H9 (cell line): ENCODE measurements at regions not wholly inside any gene's neighbourhood (a gene's known extent, or its start where the extent isn't known, plus 50 kb on each side); places are given as distances from the start of the nearest gene placed in this dataset.

Experiments
- DNase-seq: peaks from one replicate; pipeline ENCODE4 v3.0.0-alpha.2; 2017
- H2AFZ ChIP-seq: one replicate; pipeline ENCODE4 v1.6.1; 2013; ENCODE audit warnings: mild to moderate bottlenecking, low read length, control low read depth, moderate library complexity
- H2AK5ac ChIP-seq: 2 replicates; pipeline ENCODE4 v1.6.1; 2013; ENCODE audit warnings: low read length, control low read depth, mixed read lengths; ENCODE audit not compliant: insufficient read length
- H2BK120ac ChIP-seq: one replicate; pipeline ENCODE4 v1.6.1; 2013; ENCODE audit warnings: low read depth, mild to moderate bottlenecking, low read length, control low read depth, inconsistent platforms; ENCODE audit not compliant: poor library complexity, severe bottlenecking
- H2BK12ac ChIP-seq: 2 replicates; pipeline ENCODE4 v1.6.1; 2013; ENCODE audit warnings: low read length, control low read depth, mixed read lengths, low read depth; ENCODE audit not compliant: insufficient read length
- H2BK15ac ChIP-seq: 2 replicates; pipeline ENCODE4 v1.6.1; 2013; ENCODE audit warnings: low read depth, low read length, control low read depth
- H2BK20ac ChIP-seq: one replicate; pipeline ENCODE4 v1.6.1; 2013; ENCODE audit warnings: low read depth, mild to moderate bottlenecking, low read length, control low read depth, inconsistent platforms; ENCODE audit not compliant: poor library complexity, severe bottlenecking
- H2BK5ac ChIP-seq: 2 replicates; pipeline ENCODE4 v1.6.1; 2013; ENCODE audit warnings: low read length, control low read depth, mixed read lengths; ENCODE audit not compliant: insufficient read length
- H3K14ac ChIP-seq: 2 replicates; pipeline ENCODE4 v1.6.1; 2013; ENCODE audit warnings: low read length, control low read depth; ENCODE audit not compliant: insufficient read depth
- H3K18ac ChIP-seq: 2 replicates; pipeline ENCODE4 v1.6.1; 2013; ENCODE audit warnings: low read depth, mild to moderate bottlenecking, mixed read lengths, low read length, control low read depth; ENCODE audit not compliant: insufficient read length
- H3K23ac ChIP-seq: 2 replicates; pipeline ENCODE4 v1.6.1; 2013; ENCODE audit warnings: low read length, control low read depth, mixed read lengths, low read depth; ENCODE audit not compliant: insufficient read length
- H3K23me2 ChIP-seq: 2 replicates; pipeline ENCODE4 v1.6.1; 2013; ENCODE audit warnings: low read depth, mild to moderate bottlenecking, mixed read lengths, low read length, control low read depth; ENCODE audit not compliant: insufficient read length, poor library complexity, severe bottlenecking
- H3K27ac ChIP-seq: 2 replicates; pipeline ENCODE4 v1.5.1; 2013; ENCODE audit warnings: low read length, control low read depth, mixed read lengths, low read depth; ENCODE audit not compliant: insufficient read length
- H3K27me3 ChIP-seq: 2 replicates; pipeline ENCODE4 v1.6.1; 2013; ENCODE audit warnings: low read length, control low read depth, inconsistent platforms; ENCODE audit not compliant: insufficient read depth
- H3K4ac ChIP-seq: 2 replicates; pipeline ENCODE4 v1.6.1; 2013; ENCODE audit warnings: low read depth, mild to moderate bottlenecking, control low read depth, inconsistent platforms, low read length, moderate library complexity
- H3K4me1 ChIP-seq: 2 replicates; pipeline ENCODE4 v1.6.1; 2013; ENCODE audit warnings: low read length, control low read depth, inconsistent platforms; ENCODE audit not compliant: insufficient read depth
- H3K4me2 ChIP-seq: 2 replicates; pipeline ENCODE4 v1.6.1; 2013; ENCODE audit warnings: low read length, control low read depth, mixed read lengths; ENCODE audit not compliant: insufficient read length, insufficient read depth
- H3K56ac ChIP-seq: 2 replicates; pipeline ENCODE4 v1.6.1; 2013; ENCODE audit warnings: low read depth, mild to moderate bottlenecking, mixed read lengths, low read length, control low read depth; ENCODE audit not compliant: insufficient read length
- H3K79me1 ChIP-seq: 2 replicates; pipeline ENCODE4 v1.6.1; 2013; ENCODE audit warnings: low read depth, mild to moderate bottlenecking, moderate library complexity, low read length, control low read depth, inconsistent platforms; ENCODE audit not compliant: insufficient read depth, poor library complexity, severe bottlenecking
- H3K79me2 ChIP-seq: 2 replicates; pipeline ENCODE4 v1.6.1; 2013; ENCODE audit warnings: low read length, control low read depth, inconsistent platforms; ENCODE audit not compliant: insufficient read depth
- H3K9ac ChIP-seq: 2 replicates; pipeline ENCODE4 v1.6.1; 2013; ENCODE audit warnings: low read length, control low read depth, mixed read lengths; ENCODE audit not compliant: insufficient read length; ENCODE audit errors: extremely low read depth
- H3K9me3 ChIP-seq: one replicate; pipeline ENCODE4 v1.6.1; 2013; ENCODE audit warnings: low read depth, low read length, inconsistent platforms; ENCODE audit not compliant: control insufficient read depth
- H3T11ph ChIP-seq: one replicate; pipeline ENCODE4 v1.6.1; 2013; ENCODE audit warnings: mild to moderate bottlenecking, low read length, control low read depth, inconsistent platforms
- H4K20me1 ChIP-seq: one replicate; pipeline ENCODE4 v1.6.1; 2013; ENCODE audit not compliant: control insufficient read depth, insufficient read length, insufficient read depth
- H4K5ac ChIP-seq: 2 replicates; pipeline ENCODE4 v1.6.1; 2013; ENCODE audit warnings: low read depth, mild to moderate bottlenecking, mixed read lengths, low read length, control low read depth; ENCODE audit not compliant: insufficient read length
- H4K8ac ChIP-seq: replicated peaks from 2 replicates; pipeline ENCODE4 v1.6.1; 2013; ENCODE audit warnings: low read length, control low read depth, mixed read lengths, low read depth; ENCODE audit not compliant: insufficient read length
- H4K91ac ChIP-seq: 2 replicates; pipeline ENCODE4 v1.6.1; 2013; ENCODE audit warnings: low read depth, mild to moderate bottlenecking, moderate library complexity, mixed read lengths, low read length, control low read depth; ENCODE audit not compliant: insufficient read length
- H3K27ac Mint-ChIP-seq, 3 experiments: 2 replicates in 2 of 3; 3 replicates in 1 of 3; pipeline ENCODE4 v1.8.0; 2020 to 2021; ENCODE audit warnings: mixed read lengths in 3 of 3, mild to moderate bottlenecking in 1 of 3, moderate library complexity in 1 of 3
- H3K27me3 Mint-ChIP-seq: 2 replicates; pipeline ENCODE4 v1.8.0; 2021; ENCODE audit warnings: low read depth, mild to moderate bottlenecking, moderate library complexity, mixed read lengths
- H3K36me3 Mint-ChIP-seq, 3 experiments: 2 replicates in 2 of 3; 3 replicates in 1 of 3; pipeline ENCODE4 v1.8.0; 2020 to 2021; ENCODE audit warnings: low read depth in 3 of 3, mixed read lengths in 3 of 3; ENCODE audit not compliant: insufficient read depth in 1 of 3
- H3K4me1 Mint-ChIP-seq, 2 experiments: 2 replicates each; pipeline ENCODE4 v1.8.0; 2020; ENCODE audit warnings: mixed read lengths in 2 of 2
- H3K4me3 Mint-ChIP-seq, 2 experiments: 2 replicates in 1 of 2; 3 replicates in 1 of 2; pipeline ENCODE4 v1.8.0; 2020 to 2021; ENCODE audit warnings: mild to moderate bottlenecking in 2 of 2, mixed read lengths in 2 of 2, moderate library complexity in 1 of 2
- H3K9me3 Mint-ChIP-seq, 2 experiments: 2 replicates in 1 of 2; 3 replicates in 1 of 2; pipeline ENCODE4 v1.8.0; 2020; ENCODE audit warnings: mild to moderate bottlenecking in 2 of 2, mixed read lengths in 2 of 2, moderate library complexity in 1 of 2
- CTCF ChIP-seq: fragments of 200-600 bp; sonication (generic); conservative IDR thresholded peaks from 3 replicates; pipeline ENCODE4 v1.8.0; 2021; ENCODE audit warnings: antibody characterized with exemption, mild to moderate bottlenecking
- WGBS: extraction: QIAGEN DNeasy Blood & Tissue Kit; methylation state at CpG from one replicate; pipeline ENCODE4 v1.1.7; 2013; ENCODE audit warnings: missing lambda C conversion rate, low lambda C conversion rate, mixed read lengths; ENCODE audit not compliant: insufficient read length; ENCODE audit errors: extremely low coverage; 5-methylcytosine and 5-hydroxymethylcytosine counted together

- Histone ChIP-seq H2BK20ac (no peak overlapping the region), H2BK15ac (no peak overlapping the region), H3K9ac (no peak overlapping the region), H4K91ac (no peak overlapping the region), H3T11ph (no peak overlapping the region), H3K4ac (no peak overlapping the region), H3K4me2 (no peak overlapping the region), H2BK120ac (no peak overlapping the region), H3K79me1 (no peaks in the 10 kb centered on the region), H3K23ac (no peak overlapping the region), H2AK5ac (no peak overlapping the region), H2BK5ac (no peak overlapping the region), H3K27ac (no peak overlapping the region), H4K8ac (no peak overlapping the region), H3K14ac (no peak overlapping the region), H3K56ac (no peak overlapping the region), H2AFZ (no peak overlapping the region), H4K20me1 (no peaks in the 10 kb centered on the region), H3K18ac (no peak overlapping the region), H3K23me2 (no peaks in the 10 kb centered on the region), H3K27me3 (no peaks in the 10 kb centered on the region), H4K5ac (no peak overlapping the region), H3K79me2 (no peaks in the 10 kb centered on the region), H3K4me1 (no peaks in the 10 kb centered on the region), H2BK12ac (no peak overlapping the region), H3K9me3 (no peaks in the 10 kb centered on the region)
- TF ChIP-seq CTCF, result no peak
- no CpG with 5 or more reads among the region's 15 CpGs for WGBS
- no peak for DNase-seq
- no peak overlapping the region for H3K27ac Mint-ChIP-seq
- no peak overlapping the region for H3K4me3 Mint-ChIP-seq
- peaks cover 5 to 8% of the 10 kb centered on the region in 2 experiments; a peak in 3 of 5 replicates for H3K9me3 Mint-ChIP-seq
- H3K27me3 Mint-ChIP-seq, result peaks cover 14% of the 10 kb centered on the region
- H3K36me3 Mint-ChIP-seq, result peaks cover 0 to 7% (median 0%) of the 10 kb centered on the region in 3 experiments; a peak in 2 of 7 replicates
- peaks cover under 1% of the 10 kb centered on the region in 2 experiments for H3K4me1 Mint-ChIP-seq
Measured at GRCh38 chrX:903116-903515, 272.5 kb downstream of the SHOX start.
